ENCODE measurements at regions not wholly inside any gene's neighbourhood (a gene's known extent, or its start where the extent isn't known, plus 50 kb on each side); places are given as distances from the start of the nearest gene placed in this dataset.

GRCh38 chr12:64931321-64931720, 106.9 kb downstream of the TBC1D30 start:
- no peak for DNase-seq (ENCODE audit: low spot score)

DNA sequence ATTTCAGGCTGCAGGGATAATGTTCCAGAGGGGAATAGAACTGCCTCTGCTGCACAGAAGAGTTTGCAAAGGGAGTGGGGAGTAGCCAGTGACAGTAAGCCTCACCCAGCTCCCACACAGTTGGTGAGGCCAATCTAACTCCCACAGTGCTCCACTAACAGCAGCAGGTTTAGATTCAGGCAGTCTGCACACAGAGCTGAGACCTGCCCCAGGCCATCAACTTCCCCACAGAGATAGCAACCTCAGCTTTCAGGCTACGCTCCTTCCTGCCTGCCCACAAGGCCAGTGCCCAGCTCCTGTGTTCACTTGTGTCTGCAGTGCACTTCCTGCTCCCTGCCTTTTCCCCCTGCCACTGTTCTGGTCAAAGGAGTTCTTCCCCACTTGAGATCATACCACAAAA, 107.5 kb downstream of the TBC1D30 start:
- no peak for DNase-seq (ENCODE audit: low spot score)

GRCh38 chr12:64933791-64934190, 109.3 kb downstream of the TBC1D30 start:
- no peak for DNase-seq (ENCODE audit: low spot score)

DNA sequence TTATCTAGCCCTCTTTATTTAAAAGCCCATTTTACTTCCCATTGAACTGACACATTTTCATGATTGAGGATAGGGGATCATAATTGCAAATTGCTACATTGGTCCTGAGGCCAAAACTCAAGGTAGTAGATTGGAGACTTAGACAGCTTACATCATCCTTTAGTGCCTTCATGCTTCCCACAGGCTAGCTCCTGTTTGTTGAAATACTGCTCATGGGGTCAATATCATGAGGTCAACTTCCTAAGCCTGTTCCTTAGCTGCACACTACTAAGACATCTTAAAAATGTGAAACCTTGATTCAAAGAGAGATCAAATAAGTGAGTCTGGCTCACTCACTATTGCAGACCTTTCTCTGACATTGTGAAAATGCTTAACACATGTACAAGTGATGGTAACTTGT, 113.0 kb downstream of the TBC1D30 start:
- DNase-seq (ENCODE audit: low spot score) = no peak

DNA sequence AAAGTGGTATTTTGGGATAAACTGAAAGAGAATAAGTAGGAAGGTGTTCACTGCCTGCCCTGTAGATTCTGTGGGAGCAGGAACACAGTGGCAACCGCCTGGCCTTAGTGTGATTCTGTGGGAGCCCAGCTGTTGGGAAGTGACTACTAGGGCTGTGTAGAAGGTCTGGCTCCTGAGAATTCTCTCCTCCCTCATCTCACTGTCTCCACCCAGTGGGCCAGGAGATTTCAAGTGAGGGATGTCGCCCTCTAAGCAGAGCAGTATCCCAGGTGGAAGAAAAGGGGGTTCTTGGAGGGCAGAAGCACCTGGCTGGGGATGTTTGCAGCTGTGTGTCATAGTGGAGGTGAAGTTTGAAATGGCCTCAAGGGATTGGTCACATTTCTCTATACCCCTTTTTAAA, 113.7 kb downstream of the TBC1D30 start:
- no peak for DNase-seq (ENCODE audit: low spot score)

GRCh38 chr12:64943686-64944085, 119.2 kb downstream of the TBC1D30 start:
- no peak for DNase-seq (ENCODE audit: low spot score)

- no peak for DNase-seq (ENCODE audit: low spot score)
Observed at GRCh38 chr12:64944966-64945365, 120.5 kb downstream of the TBC1D30 start.

DNA sequence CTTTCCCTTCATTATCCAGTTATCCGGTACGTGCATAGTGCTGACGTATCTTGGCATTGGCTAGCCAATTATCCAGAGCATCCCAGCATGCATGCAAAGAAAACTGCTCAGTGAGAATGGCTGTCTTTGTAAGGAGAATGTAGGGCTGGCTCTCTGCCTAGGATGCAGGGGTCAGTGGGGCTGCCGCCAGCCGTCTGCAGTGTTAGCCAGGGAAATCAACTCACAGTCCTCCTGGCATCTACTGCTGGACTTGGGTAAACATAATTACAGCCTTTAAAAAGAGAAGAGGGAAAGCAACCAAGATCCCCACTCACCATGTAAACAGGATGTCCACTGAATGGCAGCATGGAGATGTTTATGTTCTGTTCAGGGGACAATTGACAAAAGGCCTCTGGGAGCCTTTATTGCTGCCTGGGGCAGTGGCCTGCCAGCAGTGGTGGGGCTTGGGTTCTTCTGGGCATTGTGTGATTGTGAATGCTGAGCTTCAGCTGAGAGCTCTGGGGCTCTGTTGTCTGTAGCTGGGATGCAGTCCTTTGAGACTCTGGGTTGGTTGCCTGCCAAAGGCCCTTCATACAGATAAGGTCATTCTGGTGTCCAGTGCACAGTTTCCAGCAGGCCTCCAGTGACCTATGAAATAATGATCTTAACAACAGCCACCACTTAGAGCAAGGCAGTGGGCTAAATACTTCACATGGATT, 121.8 kb downstream of the TBC1D30 start:
- no peak for DNase-seq (ENCODE audit: low spot score)

- no peak for DNase-seq (ENCODE audit: low spot score)
Observed at GRCh38 chr12:64950711-64951298, 126.4 kb downstream of the TBC1D30 start.

DNA sequence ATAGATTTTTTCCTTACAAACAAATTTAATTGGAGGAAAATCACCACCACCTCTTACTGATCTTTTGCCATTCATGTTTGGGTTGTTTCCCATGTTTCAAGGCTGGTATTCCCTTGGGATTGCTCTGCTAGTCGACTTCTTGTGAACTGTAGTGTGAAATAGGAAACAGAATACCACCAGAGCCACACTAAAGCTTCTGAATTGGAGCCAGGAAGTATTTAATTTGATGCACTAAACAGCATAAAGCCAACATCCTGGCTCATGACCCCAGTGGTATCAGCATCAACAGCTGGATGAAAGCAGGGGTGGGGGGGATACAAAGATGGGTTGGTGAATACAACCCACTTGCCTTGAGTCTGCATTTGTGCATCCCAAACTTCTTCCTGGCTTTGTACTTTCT, 127.5 kb downstream of the TBC1D30 start:
- DNase-seq (ENCODE audit: low spot score) = no peak

GRCh38 chr12:64955746-64956145, 131.3 kb downstream of the TBC1D30 start:
- DNase-seq (ENCODE audit: low spot score) = no peak

- no peak for DNase-seq (ENCODE audit: low spot score)
Observed at GRCh38 chr12:64965920-64966319, 141.5 kb downstream of the TBC1D30 start.

DNA sequence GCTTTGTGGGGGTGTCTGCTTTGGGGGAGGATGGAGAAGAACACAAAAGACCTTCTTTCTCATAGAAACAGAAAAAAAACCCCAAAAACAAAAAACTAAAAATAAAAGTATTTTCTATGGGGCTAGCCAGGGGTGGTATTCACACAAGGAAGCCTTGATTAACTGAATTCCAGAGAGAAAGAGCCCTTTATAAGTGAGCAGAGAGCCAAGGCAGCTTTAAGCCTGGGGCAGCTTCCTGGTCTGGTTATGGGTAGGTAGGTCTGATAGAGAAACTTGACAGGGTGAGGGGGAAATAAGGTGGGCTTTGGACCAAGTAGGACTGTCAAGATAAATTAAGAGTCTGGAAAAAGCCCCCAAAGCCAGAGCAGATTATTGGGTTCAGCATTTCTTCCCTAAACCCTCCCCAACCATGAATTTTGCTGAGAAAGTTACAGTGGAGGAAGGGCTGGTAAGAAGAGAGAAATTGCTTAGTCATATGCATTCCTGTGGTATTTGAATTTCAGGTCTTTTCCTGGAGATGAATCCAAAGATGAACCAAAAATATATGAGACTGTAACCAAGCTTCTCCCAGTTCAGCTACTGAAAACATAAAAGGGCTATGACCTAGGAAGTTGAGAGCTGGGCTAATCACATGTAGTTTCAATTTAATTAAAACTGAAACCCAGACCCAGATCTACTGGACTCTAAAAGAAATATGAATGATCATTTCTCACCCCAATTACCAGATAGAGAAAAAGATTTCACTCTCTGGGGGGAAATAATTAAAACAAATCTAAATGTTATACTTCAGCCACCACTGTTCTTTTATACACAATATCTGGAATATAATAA, 144.8 kb downstream of the TBC1D30 start:
- peak; percentile 11 for DNase-seq (ENCODE audit: low spot score)

- no peak for DNase-seq (ENCODE audit: low spot score)
Observed at GRCh38 chr12:64976131-64976530, 145.0 kb downstream of the WIF1 start.

DNA sequence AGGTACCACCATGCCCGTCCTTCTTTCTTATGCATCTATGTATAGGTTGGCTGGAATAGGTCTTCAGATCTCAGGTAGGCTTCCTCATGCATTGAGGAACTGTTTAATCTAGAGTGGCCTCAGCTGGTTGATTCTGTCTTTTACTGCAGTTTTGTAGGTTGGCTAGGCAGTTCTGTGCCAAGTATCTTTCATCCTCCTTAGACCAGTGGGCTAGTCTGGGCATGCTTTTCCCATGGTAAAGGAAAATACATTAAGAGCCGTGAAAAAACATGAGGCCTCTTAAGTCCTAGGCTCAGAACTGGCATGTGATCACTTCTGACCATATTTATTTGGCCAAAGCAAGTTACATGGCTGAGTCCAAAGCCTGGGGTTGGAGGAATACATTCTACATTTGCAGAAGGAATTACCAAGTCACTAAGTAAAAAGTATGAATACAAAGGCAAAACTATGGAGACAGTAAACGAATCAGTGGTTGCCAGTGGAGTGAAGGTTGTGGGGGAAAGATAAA, 137.3 kb downstream of the WIF1 start:
- DNase-seq (ENCODE audit: low spot score) = no peak

GRCh38 chr12:64991121-64991611, 129.9 kb downstream of the WIF1 start:
- no peak for DNase-seq (ENCODE audit: low spot score)

- DNase-seq (ENCODE audit: low spot score) = no peak
Observed at GRCh38 chr12:64992116-64992515, 129.0 kb downstream of the WIF1 start.

DNA sequence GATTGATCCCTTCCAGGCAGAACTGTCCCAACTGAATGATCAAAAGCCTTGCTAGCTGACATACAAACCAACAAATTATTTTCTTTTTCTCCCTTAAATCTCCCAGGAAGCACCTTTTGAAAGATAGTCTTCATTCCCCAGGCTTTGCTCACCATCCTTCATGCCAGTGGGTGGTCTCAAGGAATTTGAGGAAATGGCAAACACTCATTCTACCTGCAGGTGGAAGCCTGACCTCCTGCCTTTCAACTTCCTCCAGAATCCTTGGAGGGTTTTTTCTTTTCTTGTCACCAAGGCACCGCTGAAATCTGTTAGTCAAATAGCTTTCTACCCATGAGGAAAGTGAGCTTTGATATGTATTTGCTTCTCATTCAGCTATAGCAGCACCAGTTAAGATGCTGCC, 128.5 kb downstream of the WIF1 start:
- DNase-seq (ENCODE audit: low spot score) = peak; percentile 65

GRCh38 chr12:64993461-64993860, 127.6 kb downstream of the WIF1 start:
- no peak for DNase-seq (ENCODE audit: low spot score)

- no peak for DNase-seq (ENCODE audit: low spot score)
Observed at GRCh38 chr12:64995816-64996215, 125.3 kb downstream of the WIF1 start.

GRCh38 chr12:64997858-64998257, 123.2 kb downstream of the WIF1 start:
- no peak for DNase-seq (ENCODE audit: low spot score)

- DNase-seq (ENCODE audit: low spot score) = no peak
Observed at GRCh38 chr12:64998371-64999147, 122.5 kb downstream of the WIF1 start.
